ENCODE measurements at regions not wholly inside any gene's neighbourhood (a gene's known extent, or its start where the extent isn't known, plus 50 kb on each side); places are given as distances from the start of the nearest gene placed in this dataset.
"Not testable (repeated sequence)": the region's sequence is repeated elsewhere in the genome, so short reads cannot be mapped to it uniquely, and the experiment has no call there.

- Histone ChIP-seq H3K36me3 (no peaks in the 10 kb centered on the region), H3K4me3 (no peak overlapping the region), H3K27ac (no peak overlapping the region), H3K9me3 (peaks cover 0 to 7% (median 0%) of the 10 kb centered on the region in 12 donors), H3K27me3 (no peaks in the 10 kb centered on the region), H3K4me1 (no peaks in the 10 kb centered on the region)
- ATAC-seq = no peak
- no peak for DNase-seq
- TF ChIP-seq POLR2A (IDR thresholded peaks at IDR 0.05) (no peak), CTCF (IDR thresholded peaks at IDR 0.05) (no peak)
- WGBS, 4 donors = 28 to 71% (median 49%) methylated on average over 2 of the region's 2 CpGs
- intact Hi-C loops (cut with DNase I) = no loop called here
These were observed 1076.2 kb downstream of the UQCRFS1 start for GRCh38 chr19:28136796-28137195.

DNA sequence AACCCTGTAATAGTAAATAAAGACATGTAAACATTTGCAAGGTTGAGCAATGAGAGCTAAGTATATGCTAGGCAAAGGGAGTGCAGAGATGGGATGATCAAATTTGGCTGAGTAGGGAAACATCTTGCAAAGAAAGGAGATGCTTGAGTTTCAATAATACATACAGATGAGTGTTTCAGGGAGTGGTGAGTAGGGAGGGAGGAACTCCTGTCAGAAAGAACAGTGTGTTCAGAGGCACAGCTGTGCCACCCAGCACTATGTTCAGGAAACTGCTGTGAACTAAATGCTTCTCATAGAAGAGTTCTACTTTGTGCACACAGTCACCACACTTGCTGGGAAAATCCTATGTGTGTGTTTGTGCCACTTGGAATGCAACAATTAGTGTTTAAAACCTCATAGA, 1077.1 kb downstream of the UQCRFS1 start:
- no peaks in the 10 kb centered on the region for H3K36me3 ChIP-seq
- no peak for ATAC-seq
- H3K27me3 ChIP-seq = no peaks in the 10 kb centered on the region
- intact Hi-C loops (cut with DNase I) = no loop called here
- DNase-seq = no peak
- no peak overlapping the region for H3K27ac ChIP-seq
- TF ChIP-seq POLR2A (IDR thresholded peaks at IDR 0.05) (no peak), CTCF (IDR thresholded peaks at IDR 0.05) (no peak)
- peaks cover 0 to 5% (median 0%) of the 10 kb centered on the region in 12 donors for H3K9me3 ChIP-seq
- H3K4me3 ChIP-seq = no peak overlapping the region
- no peaks in the 10 kb centered on the region for H3K4me1 ChIP-seq

DNA sequence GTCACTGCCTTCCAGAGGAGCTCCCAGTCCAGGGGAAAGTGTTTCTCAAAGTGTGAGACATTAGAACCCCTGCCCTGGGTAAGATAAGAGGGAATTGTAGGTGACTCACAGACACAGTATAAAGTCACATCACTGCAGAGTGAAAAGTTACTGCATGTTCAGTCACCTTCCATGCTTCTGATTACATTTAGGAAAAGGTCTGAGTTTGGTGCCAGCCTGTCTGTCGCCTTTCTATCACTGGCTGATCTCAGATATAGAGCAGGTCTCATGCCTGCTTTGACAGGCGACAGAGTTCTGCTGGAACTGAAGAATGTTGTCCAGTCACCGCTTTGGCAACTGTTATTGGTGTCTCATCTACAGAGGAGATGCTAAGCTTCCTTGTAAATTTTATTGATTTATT, 1078.6 kb downstream of the UQCRFS1 start:
- no peak overlapping the region for H3K4me3 ChIP-seq
- ATAC-seq = no peak
- no peak overlapping the region for H3K27ac ChIP-seq
- DNase-seq = no peak
- intact Hi-C loops (cut with DNase I) = no loop called here
- WGBS, 4 donors = 43 to 61% (median 49%) methylated on average over 3 of the region's 3 CpGs
- H3K9me3 ChIP-seq = no peaks in the 10 kb centered on the region
- TF ChIP-seq POLR2A (IDR thresholded peaks at IDR 0.05) (no peak), CTCF (IDR thresholded peaks at IDR 0.05) (no peak)
- H3K27me3 ChIP-seq = no peaks in the 10 kb centered on the region
- H3K36me3 ChIP-seq = no peaks in the 10 kb centered on the region
- no peaks in the 10 kb centered on the region for H3K4me1 ChIP-seq

DNA sequence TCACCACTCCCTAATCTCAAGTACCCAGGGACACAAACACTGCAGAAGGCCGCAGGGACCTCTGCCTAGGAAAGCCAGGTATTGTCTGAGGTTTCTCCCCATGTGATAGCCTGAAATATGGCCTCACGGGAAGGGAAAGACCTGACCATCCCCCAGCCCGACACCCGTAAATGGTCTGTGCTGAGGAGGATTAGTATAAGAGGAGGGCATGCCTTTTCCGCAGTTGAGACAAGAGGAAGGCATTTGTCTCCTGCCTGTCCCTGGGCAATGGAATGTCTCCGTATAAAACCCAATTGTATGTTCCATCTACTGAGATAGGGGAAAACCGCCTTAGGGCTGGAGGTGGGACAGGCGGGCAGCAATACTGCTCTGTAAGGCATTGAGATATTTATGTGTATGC, 1082.1 kb downstream of the UQCRFS1 start:
- intact Hi-C loops (cut with DNase I); DNase-seq; H3K27me3 ChIP-seq; H3K9me3 ChIP-seq; H3K36me3 ChIP-seq; H3K4me3 ChIP-seq; H3K4me1 ChIP-seq; ATAC-seq; H3K27ac ChIP-seq: not testable (repeated sequence)
- WGBS, 4 donors = 37 to 56% (median 43%) methylated on average over 7 to 8 of the region's 8 CpGs

DNA sequence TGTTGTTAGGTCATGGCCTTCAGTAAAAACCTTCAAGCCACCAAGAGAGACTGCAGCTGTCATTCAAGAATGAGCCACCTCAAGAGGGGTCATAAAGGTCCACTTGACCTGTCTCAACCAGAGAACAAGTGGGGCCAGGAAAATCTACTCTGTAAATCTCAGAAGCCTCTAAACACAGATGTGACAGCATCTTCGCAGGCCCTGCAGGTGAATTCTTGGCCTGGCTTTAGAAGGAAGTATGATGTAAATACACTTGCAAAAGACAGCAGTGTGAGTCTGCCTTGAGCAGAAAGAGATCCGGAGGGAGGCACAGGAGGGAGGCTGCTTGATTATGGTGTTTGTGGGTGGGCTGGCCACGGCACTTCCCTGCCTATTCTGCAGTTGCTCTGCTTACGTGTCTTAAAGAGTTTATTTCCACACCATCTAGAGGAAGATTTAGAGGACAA, 1082.9 kb downstream of the UQCRFS1 start:
- WGBS, 4 donors = 50 to 57% (median 53%) methylated on average over 4 of the region's 4 CpGs

More for the DNA sequence above, 1082.9 kb downstream of the UQCRFS1 start:
- H3K9me3 ChIP-seq = no peaks in the 10 kb centered on the region
- H3K4me3 ChIP-seq = no peak overlapping the region
- no peak overlapping the region for H3K27ac ChIP-seq
- H3K36me3 ChIP-seq = no peaks in the 10 kb centered on the region
- intact Hi-C loops (cut with DNase I) = no loop called here
- H3K27me3 ChIP-seq = no peaks in the 10 kb centered on the region
- TF ChIP-seq CTCF (IDR thresholded peaks at IDR 0.05) (no peak), POLR2A (IDR thresholded peaks at IDR 0.05) (no peak)
- peaks cover 0 to 8% (median 0%) of the 10 kb centered on the region in 12 donors for H3K4me1 ChIP-seq
- DNase-seq = no peak
- ATAC-seq = peak in 2 of 4 donors; percentile 29 to 49

Measured in heart left ventricle (tissue), 16 donors.